ENCODE measurements at regions not wholly inside any gene's neighbourhood (a gene's known extent, or its start where the extent isn't known, plus 50 kb on each side); places are given as distances from the start of the nearest gene placed in this dataset.

- Mint-ChIP-seq H3K4me3 (no peak overlapping the region), H3K4me1 (peaks cover 0 to 5% (median 2%) of the 10 kb centered on the region in 3 donors), H3K27me3 (peaks cover 5 to 13% (median 10%) of the 10 kb centered on the region in 3 donors), H3K9me3 (peaks cover 0 to 5% (median 0%) of the 10 kb centered on the region in 7 donors), H3K36me3 (no peaks in the 10 kb centered on the region), H3K27ac (no peak overlapping the region)
- DNase-seq: no peak
- no peak for ATAC-seq (ENCODE audit: low read depth in 2 of 2)
Measured at GRCh38 chr11:70815485-70815832, 417.1 kb downstream of the CTTN start.

GRCh38 chr11:70816156-70816678, 417.9 kb downstream of the CTTN start:
- Mint-ChIP-seq H3K4me1 (peaks cover 0 to 5% (median 2%) of the 10 kb centered on the region in 3 donors), H3K9me3 (peaks cover 0 to 5% (median 0%) of the 10 kb centered on the region in 7 donors), H3K27ac (no peak overlapping the region), H3K36me3 (no peaks in the 10 kb centered on the region), H3K4me3 (no peak overlapping the region), H3K27me3 (peaks cover 8 to 19% (median 8%) of the 10 kb centered on the region in 3 donors)
- ATAC-seq (ENCODE audit: low read depth in 2 of 2) (no peak), DNase-seq (no peak)

- Mint-ChIP-seq H3K27me3 (peaks cover 9 to 27% (median 13%) of the 10 kb centered on the region in 3 donors), H3K36me3 (no peaks in the 10 kb centered on the region), H3K4me3 (no peak overlapping the region), H3K27ac (no peak overlapping the region), H3K9me3 (peaks cover 1 to 4% (median 3%) of the 10 kb centered on the region in 7 donors), H3K4me1 (peaks cover 0 to 2% (median 2%) of the 10 kb centered on the region in 3 donors)
- ATAC-seq (ENCODE audit: low read depth in 2 of 2) (no peak), DNase-seq (no peak)
Measured at GRCh38 chr11:70818351-70818750, 420.0 kb downstream of the CTTN start.

GRCh38 chr11:70819022-70819421, 420.7 kb downstream of the CTTN start:
- no peak for ATAC-seq (ENCODE audit: low read depth in 2 of 2)

GRCh38 chr11:70820311-70820710, 422.0 kb downstream of the CTTN start:
- H3K27ac Mint-ChIP-seq: no peak overlapping the region
- ATAC-seq (ENCODE audit: low read depth in 2 of 2) (no peak), DNase-seq (no peak)
- H3K4me1 Mint-ChIP-seq: peaks cover 0 to 10% (median 8%) of the 10 kb centered on the region in 3 donors
- peaks cover 10 to 46% (median 32%) of the 10 kb centered on the region in 3 donors for H3K27me3 Mint-ChIP-seq
- H3K4me3 Mint-ChIP-seq: no peak overlapping the region
- H3K9me3 Mint-ChIP-seq: peaks cover 3 to 8% (median 5%) of the 10 kb centered on the region in 7 donors
- H3K36me3 Mint-ChIP-seq: no peaks in the 10 kb centered on the region

More at GRCh38 chr11:70819022-70819421, 420.7 kb downstream of the CTTN start:
- no peak for DNase-seq
- Mint-ChIP-seq H3K4me3 (no peak overlapping the region), H3K36me3 (no peaks in the 10 kb centered on the region), H3K27me3 (peaks cover 9 to 33% (median 20%) of the 10 kb centered on the region in 3 donors), H3K4me1 (peaks cover 0 to 8% (median 6%) of the 10 kb centered on the region in 3 donors), H3K27ac (no peak overlapping the region), H3K9me3 (peaks cover 3 to 8% (median 4%) of the 10 kb centered on the region in 7 donors)

- Mint-ChIP-seq H3K36me3 (no peaks in the 10 kb centered on the region), H3K4me3 (no peak overlapping the region), H3K27me3 (peaks cover 14 to 49% (median 36%) of the 10 kb centered on the region in 3 donors), H3K4me1 (peaks cover 0 to 10% (median 8%) of the 10 kb centered on the region in 3 donors), H3K27ac (no peak overlapping the region), H3K9me3 (peaks cover 3 to 8% (median 5%) of the 10 kb centered on the region in 7 donors)
- no peak for ATAC-seq (ENCODE audit: low read depth in 2 of 2)
- no peak for DNase-seq
Measured at GRCh38 chr11:70820712-70821111, 422.4 kb downstream of the CTTN start.

- no peak overlapping the region for H3K27ac Mint-ChIP-seq
- peaks cover 0 to 10% (median 8%) of the 10 kb centered on the region in 3 donors for H3K4me1 Mint-ChIP-seq
- peak overlapping the region in 2 of 8 donors; percentile 12 to 42 for H3K4me3 Mint-ChIP-seq
- ATAC-seq (ENCODE audit: low read depth in 2 of 2): no peak
- peaks cover 3 to 8% (median 5%) of the 10 kb centered on the region in 7 donors for H3K9me3 Mint-ChIP-seq
- DNase-seq: no peak
- H3K27me3 Mint-ChIP-seq: peaks cover 21 to 77% (median 66%) of the 10 kb centered on the region in 3 donors
- H3K36me3 Mint-ChIP-seq: no peaks in the 10 kb centered on the region
Measured at GRCh38 chr11:70823771-70824170, 425.4 kb downstream of the CTTN start.

GRCh38 chr11:70824605-70825245, 426.4 kb downstream of the CTTN start:
- no peaks in the 10 kb centered on the region for H3K36me3 Mint-ChIP-seq
- DNase-seq: no peak
- no peak for ATAC-seq (ENCODE audit: low read depth in 2 of 2)
- no peak overlapping the region for H3K4me3 Mint-ChIP-seq
- peaks cover 0 to 10% (median 8%) of the 10 kb centered on the region in 3 donors for H3K4me1 Mint-ChIP-seq
- H3K27ac Mint-ChIP-seq: peak overlapping the region in 1 of 6 donors; percentile 59
- H3K9me3 Mint-ChIP-seq: peaks cover 3 to 8% (median 5%) of the 10 kb centered on the region in 7 donors
- H3K27me3 Mint-ChIP-seq: peaks cover 21 to 83% (median 70%) of the 10 kb centered on the region in 3 donors

- H3K4me1 Mint-ChIP-seq: peaks cover 0 to 10% (median 8%) of the 10 kb centered on the region in 3 donors
- DNase-seq (no peak), ATAC-seq (ENCODE audit: low read depth in 2 of 2) (no peak)
- peaks cover 3 to 8% (median 5%) of the 10 kb centered on the region in 7 donors for H3K9me3 Mint-ChIP-seq
- H3K27me3 Mint-ChIP-seq: peaks cover 20 to 85% (median 75%) of the 10 kb centered on the region in 3 donors
- peak overlapping the region in 1 of 6 donors; percentile 69 for H3K27ac Mint-ChIP-seq
- no peak overlapping the region for H3K4me3 Mint-ChIP-seq
- H3K36me3 Mint-ChIP-seq: no peaks in the 10 kb centered on the region
Measured at GRCh38 chr11:70825893-70826540, 426.4 kb downstream of the SHANK2 start.

GRCh38 chr11:70826541-70827335, 425.6 kb downstream of the SHANK2 start:
- peaks cover 3 to 8% (median 5%) of the 10 kb centered on the region in 7 donors for H3K9me3 Mint-ChIP-seq
- ATAC-seq (ENCODE audit: low read depth in 2 of 2): no peak
- H3K36me3 Mint-ChIP-seq: no peaks in the 10 kb centered on the region
- H3K27ac Mint-ChIP-seq: no peak overlapping the region
- H3K4me3 Mint-ChIP-seq: peak overlapping the region in 1 of 8 donors; percentile 30
- peaks cover 17 to 84% (median 82%) of the 10 kb centered on the region in 3 donors for H3K27me3 Mint-ChIP-seq
- DNase-seq: no peak
- peaks cover 0 to 10% (median 8%) of the 10 kb centered on the region in 3 donors for H3K4me1 Mint-ChIP-seq

- Mint-ChIP-seq H3K4me3 (no peak overlapping the region), H3K27me3 (peaks cover 21 to 71% (median 67%) of the 10 kb centered on the region in 3 donors), H3K36me3 (no peaks in the 10 kb centered on the region), H3K27ac (no peak overlapping the region), H3K4me1 (peaks cover 0 to 8% (median 3%) of the 10 kb centered on the region in 3 donors), H3K9me3 (peaks cover 0 to 3% (median 2%) of the 10 kb centered on the region in 7 donors)
- DNase-seq (no peak), ATAC-seq (ENCODE audit: low read depth in 2 of 2) (no peak)
Measured at GRCh38 chr11:70828593-70829082, 423.7 kb downstream of the SHANK2 start.

GRCh38 chr11:70829134-70829885, 423.1 kb downstream of the SHANK2 start:
- Mint-ChIP-seq H3K36me3 (no peaks in the 10 kb centered on the region), H3K9me3 (peaks cover 0 to under 1% (median 0%) of the 10 kb centered on the region in 7 donors), H3K27me3 (peaks cover 21 to 64% (median 60%) of the 10 kb centered on the region in 3 donors), H3K4me1 (peaks cover 0 to 4% (median 0%) of the 10 kb centered on the region in 3 donors), H3K4me3 (no peak overlapping the region), H3K27ac (no peak overlapping the region)
- DNase-seq (no peak), ATAC-seq (ENCODE audit: low read depth in 2 of 2) (no peak)
